B cell (primary cell): ENCODE measurements at regions not wholly inside any gene's neighbourhood (a gene's known extent, or its start where the extent isn't known, plus 50 kb on each side); places are given as distances from the start of the nearest gene placed in this dataset.

Experiments used
- ATAC-seq: fragments of 200-7000 bp; cut with Tn5 transposase; one replicate; pipeline ENCODE4 v1.10.0; 2021; ENCODE audit warnings: low read depth, mild to moderate bottlenecking, moderate number of reproducible peaks, moderate library complexity
- CTCF ChIA-PET: fragments of 350-600 bp; sonication (Branson Sonifier 250); formaldehyde crosslinking; loops from one replicate; lab custom pipeline; 2021; ENCODE audit warnings: antibody characterized with exemption, inconsistent platforms; lab: Charles Lee
- POLR2A ChIA-PET: fragments of 350-600 bp; sonication (Branson Sonifier 250); formaldehyde crosslinking; loops from one replicate; lab custom pipeline; 2021; ENCODE audit warnings: antibody characterized with exemption; lab: Charles Lee
- DNase-seq: peaks from one replicate; pipeline ENCODE4 v3.0.0; 2013
- H2AFZ ChIP-seq: 2 replicates; pipeline ENCODE4 v1.6.1; 2012; ENCODE audit warnings: mild to moderate bottlenecking, low read depth, low read length; ENCODE audit not compliant: insufficient read depth, poor library complexity, severe bottlenecking
- H3K27ac ChIP-seq, 2 donors: 1 replicate in 1 of 2; 2 replicates in 1 of 2; pipeline ENCODE4 v1.5.1; 2012 to 2013; ENCODE audit warnings: low read length in 2 of 2, mild to moderate bottlenecking in 2 of 2, moderate library complexity in 1 of 2
- H3K27me3 ChIP-seq, 4 experiments: fragments of 200-600 bp in 1 of 4; sonication (generic) in 1 of 4; replicated peaks in 1 of 4; 1 replicate in 2 of 4; 2 replicates in 2 of 4; pipeline versions ENCODE4 v1.6.1 to v1.7.0; 2013 to 2016; ENCODE audit warnings: low read length in 3 of 4, mild to moderate bottlenecking in 2 of 4, mixed read lengths in 1 of 4, moderate library complexity in 1 of 4; ENCODE audit not compliant: insufficient read depth in 4 of 4, control insufficient read depth in 3 of 4; ENCODE audit errors: control extremely low read depth in 1 of 4
- H3K36me3 ChIP-seq, 2 experiments: replicated peaks in 1 of 2; 1 replicate in 1 of 2; 2 replicates in 1 of 2; pipeline versions ENCODE4 v1.6.1 to v1.7.1; 2013; ENCODE audit warnings: low read length in 1 of 2; ENCODE audit not compliant: insufficient read depth in 2 of 2, control insufficient read depth in 1 of 2; ENCODE audit errors: control extremely low read depth in 1 of 2, extremely low read depth in 1 of 2
- H3K4me1 ChIP-seq, 2 donors: fragments of 200-600 bp in 1 of 2; sonication (generic) in 1 of 2; 1 replicate in 1 of 2; 2 replicates in 1 of 2; pipeline versions ENCODE4 v1.5.1 to v1.6.1; 2013 to 2017; ENCODE audit warnings: low read length in 2 of 2; ENCODE audit not compliant: control insufficient read depth in 2 of 2, insufficient read depth in 2 of 2
- H3K4me2 ChIP-seq: replicated peaks from 2 replicates; pipeline ENCODE3; 2012; ENCODE audit warnings: mild to moderate bottlenecking, low read depth, low read length; ENCODE audit not compliant: poor library complexity, severe bottlenecking
- H3K4me3 ChIP-seq, 5 experiments: fragments of 200-600 bp in 1 of 5; sonication (generic) in 1 of 5; 1 replicate in 3 of 5; 2 replicates in 2 of 5; pipeline versions ENCODE4 v1.5.1 to v1.7.0; 2011 to 2016; ENCODE audit warnings: low read length in 4 of 5, mild to moderate bottlenecking in 4 of 5, low read depth in 2 of 5, control low read depth in 1 of 5, moderate library complexity in 1 of 5; ENCODE audit not compliant: insufficient read depth in 1 of 5; ENCODE audit errors: control extremely low read depth in 1 of 5, extremely low read depth in 1 of 5
- H3K79me2 ChIP-seq: fragments of 200-600 bp; sonication (generic); one replicate; pipeline ENCODE4 v1.6.0; 2016; ENCODE audit warnings: low read length; ENCODE audit not compliant: control insufficient read depth, insufficient read depth
- H3K9ac ChIP-seq: fragments of 200-600 bp; sonication (generic); 2 replicates; pipeline ENCODE4 v1.6.1; 2017; ENCODE audit warnings: mild to moderate bottlenecking, low read length, moderate library complexity
- H3K9me3 ChIP-seq, 3 donors: one replicate each; pipeline versions ENCODE4 v1.6.1 to v1.7.1; 2013; ENCODE audit warnings: low read length in 2 of 3; ENCODE audit not compliant: control insufficient read depth in 2 of 3, insufficient read depth in 1 of 3; ENCODE audit errors: control extremely low read depth in 1 of 3
- H4K20me1 ChIP-seq: 2 replicates; pipeline ENCODE4 v1.6.0; 2012; ENCODE audit warnings: mild to moderate bottlenecking, low read length; ENCODE audit not compliant: insufficient read depth, control insufficient read depth, poor library complexity, severe bottlenecking
- H3K27ac Mint-ChIP-seq: one replicate; pipeline ENCODE4 v1.8.0; 2021; ENCODE audit warnings: mixed read lengths
- H3K27me3 Mint-ChIP-seq: one replicate; pipeline ENCODE4 v1.8.0; 2021; ENCODE audit warnings: mixed read lengths
- H3K4me1 Mint-ChIP-seq: one replicate; pipeline ENCODE4 v1.8.0; 2021; ENCODE audit warnings: mixed read lengths
- H3K4me3 Mint-ChIP-seq: one replicate; pipeline ENCODE4 v1.8.0; 2021; ENCODE audit warnings: mixed read lengths
- H3K9me3 Mint-ChIP-seq: one replicate; pipeline ENCODE4 v1.8.0; 2022; ENCODE audit warnings: mixed read lengths; ENCODE audit not compliant: insufficient read depth
- CTCF ChIP-seq: fragments of 200-600 bp; IDR thresholded peaks from one replicate; pipeline ENCODE4 v1.8.0; 2022; ENCODE audit warnings: antibody characterized with exemption, mild to moderate bottlenecking
- EZH2 ChIP-seq: IDR thresholded peaks from 2 replicates; pipeline ENCODE4 v1.6.1; 2012; ENCODE audit warnings: borderline replicate concordance, low read depth, mild to moderate bottlenecking, moderate library complexity, low read length; ENCODE audit not compliant: insufficient read depth, poor library complexity, severe bottlenecking
- WGBS: methylation state at CpG from one replicate; pipeline ENCODE4 v1.1.5; 2013; ENCODE audit warnings: missing lambda C conversion rate; ENCODE audit not compliant: insufficient coverage; 5-methylcytosine and 5-hydroxymethylcytosine counted together
- intact Hi-C: fragments of 100-400 bp; cut with micrococcal nuclease; formaldehyde crosslinking; loops from one replicate; pipeline ENCODE4 v1.10.0; 2022

- 22% methylated on average over 8 of the region's 10 CpGs for WGBS
- Histone ChIP-seq H2AFZ (peak overlapping the region; percentile 65), H4K20me1 (no peaks in the 10 kb centered on the region), H3K9ac (no peak overlapping the region), H3K4me2 (no peak overlapping the region), H3K9me3 (no peaks in the 10 kb centered on the region), H3K27me3 (no peaks in the 10 kb centered on the region), H3K36me3 (no peaks in the 10 kb centered on the region), H3K79me2 (no peaks in the 10 kb centered on the region), H3K27ac (no peak overlapping the region), H3K4me3 (no peak overlapping the region), H3K4me1 (peaks cover 0 to 3% of the 10 kb centered on the region in 2 donors)
- no peak for TF ChIP-seq EZH2
- no peak for TF ChIP-seq CTCF
- no peak for ATAC-seq
- ChIA-PET POLR2A (interaction anchor here (0.7 kb wide), 1 partner anchor 11 kb away, joined by 3 read pairs; no protein-coding TSS in a partner anchor), CTCF (interaction anchor here (0.8 to 2.4 kb wide), 8 partner anchors 10 to 855 kb away, joined by 3 to 10 read pairs (median 7); no protein-coding TSS in a partner anchor)
- Mint-ChIP-seq H3K27me3 (no peaks in the 10 kb centered on the region), H3K27ac (peak overlapping the region; percentile 54), H3K4me3 (no peak overlapping the region), H3K9me3 (no peaks in the 10 kb centered on the region), H3K4me1 (peaks cover 7% of the 10 kb centered on the region)
- DNase-seq, result peak; percentile 47
- intact Hi-C loops, result no loop called here
Measured at GRCh38 chr13:26971990-26972887, 199.4 kb downstream of the USP12 start.
